ENCODE measurements at regions not wholly inside any gene's neighbourhood (a gene's known extent, or its start where the extent isn't known, plus 50 kb on each side); places are given as distances from the start of the nearest gene placed in this dataset.

DNA sequence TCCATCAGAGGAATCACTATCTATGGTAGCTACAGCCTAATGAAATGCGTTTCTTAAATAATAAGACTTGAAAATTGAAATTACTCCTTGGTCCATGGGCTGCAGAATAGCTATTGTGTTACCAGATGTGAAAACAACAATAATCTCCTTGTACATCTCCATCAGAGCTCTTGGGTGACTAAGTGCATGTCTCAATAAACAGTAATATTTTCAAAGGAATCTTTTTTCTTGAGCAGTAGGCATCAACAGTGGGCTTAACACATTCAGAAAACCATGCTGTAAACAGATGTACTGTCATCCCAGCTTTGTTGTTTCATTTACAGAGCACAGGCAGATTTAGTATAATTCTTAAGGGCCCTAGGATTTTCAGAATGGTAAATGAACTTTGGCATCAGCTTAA lies 67.3 kb downstream of the GLUD2 start:
- no peaks in the 10 kb centered on the region for H3K36me3 ChIP-seq (ENCODE audit: control insufficient read depth, insufficient read depth, low read length)
- no peak for DNase-seq (ENCODE audit: low read depth)
- no peak for TF ChIP-seq CTCF (IDR thresholded peaks at IDR 0.05; ENCODE audit: insufficient read depth, low read depth, low read length)
- no peaks in the 10 kb centered on the region for H3K27me3 ChIP-seq (ENCODE audit: control insufficient read depth, insufficient read depth, low read length)
- no peak overlapping the region for H3K4me3 ChIP-seq (ENCODE audit: low read depth, low read length)
- CTCF ChIA-PET, result interaction anchor here (1.2 kb wide), 1 partner anchor 45 kb away, joined by 3 read pairs; no protein-coding TSS in a partner anchor
- POLR2A ChIA-PET, result no interaction called here

- no peaks in the 10 kb centered on the region for H3K27me3 ChIP-seq (ENCODE audit: control insufficient read depth, insufficient read depth, low read length)
- no peak overlapping the region for H3K4me3 ChIP-seq (ENCODE audit: low read depth, low read length)
- DNase-seq (ENCODE audit: low read depth), result no peak
- CTCF ChIA-PET, result no interaction called here
- POLR2A ChIA-PET, result interaction anchor here (0.6 kb wide), 1 partner anchor 1404 kb away, joined by 6 read pairs; no protein-coding TSS in a partner anchor
- no peak for TF ChIP-seq CTCF (IDR thresholded peaks at IDR 0.05; ENCODE audit: insufficient read depth, low read depth, low read length)
- H3K36me3 ChIP-seq (ENCODE audit: control insufficient read depth, insufficient read depth, low read length), result no peaks in the 10 kb centered on the region
These were observed 73.5 kb downstream of the GLUD2 start for GRCh38 chrX:121120690-121121605.

DNA sequence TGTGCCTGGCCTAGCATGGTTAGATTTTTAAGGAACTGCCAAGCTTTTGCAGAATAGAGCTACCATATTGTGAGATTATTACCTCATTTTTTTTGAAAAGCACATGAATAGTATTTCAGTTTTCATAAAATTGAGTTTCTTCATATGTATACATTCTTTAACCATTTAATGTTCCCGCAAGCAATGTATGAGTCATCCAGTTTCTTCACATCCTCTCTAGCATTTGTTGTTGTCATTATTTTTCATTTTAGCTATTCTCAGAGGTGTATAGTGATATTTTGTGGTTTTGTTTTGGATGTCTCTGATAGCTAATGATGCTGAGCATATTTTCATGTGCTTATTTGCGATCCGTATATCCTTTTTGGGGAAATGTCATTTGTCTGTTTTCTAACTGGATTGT lies 74.9 kb downstream of the GLUD2 start:
- CTCF ChIA-PET, result no interaction called here
- Histone ChIP-seq H3K4me3 (ENCODE audit: low read depth, low read length) (no peak overlapping the region), H3K36me3 (ENCODE audit: control insufficient read depth, insufficient read depth, low read length) (no peaks in the 10 kb centered on the region), H3K27me3 (ENCODE audit: control insufficient read depth, insufficient read depth, low read length) (no peaks in the 10 kb centered on the region)
- no peak for TF ChIP-seq CTCF (IDR thresholded peaks at IDR 0.05; ENCODE audit: insufficient read depth, low read depth, low read length)
- POLR2A ChIA-PET, result no interaction called here
- no peak for DNase-seq (ENCODE audit: low read depth)

DNA sequence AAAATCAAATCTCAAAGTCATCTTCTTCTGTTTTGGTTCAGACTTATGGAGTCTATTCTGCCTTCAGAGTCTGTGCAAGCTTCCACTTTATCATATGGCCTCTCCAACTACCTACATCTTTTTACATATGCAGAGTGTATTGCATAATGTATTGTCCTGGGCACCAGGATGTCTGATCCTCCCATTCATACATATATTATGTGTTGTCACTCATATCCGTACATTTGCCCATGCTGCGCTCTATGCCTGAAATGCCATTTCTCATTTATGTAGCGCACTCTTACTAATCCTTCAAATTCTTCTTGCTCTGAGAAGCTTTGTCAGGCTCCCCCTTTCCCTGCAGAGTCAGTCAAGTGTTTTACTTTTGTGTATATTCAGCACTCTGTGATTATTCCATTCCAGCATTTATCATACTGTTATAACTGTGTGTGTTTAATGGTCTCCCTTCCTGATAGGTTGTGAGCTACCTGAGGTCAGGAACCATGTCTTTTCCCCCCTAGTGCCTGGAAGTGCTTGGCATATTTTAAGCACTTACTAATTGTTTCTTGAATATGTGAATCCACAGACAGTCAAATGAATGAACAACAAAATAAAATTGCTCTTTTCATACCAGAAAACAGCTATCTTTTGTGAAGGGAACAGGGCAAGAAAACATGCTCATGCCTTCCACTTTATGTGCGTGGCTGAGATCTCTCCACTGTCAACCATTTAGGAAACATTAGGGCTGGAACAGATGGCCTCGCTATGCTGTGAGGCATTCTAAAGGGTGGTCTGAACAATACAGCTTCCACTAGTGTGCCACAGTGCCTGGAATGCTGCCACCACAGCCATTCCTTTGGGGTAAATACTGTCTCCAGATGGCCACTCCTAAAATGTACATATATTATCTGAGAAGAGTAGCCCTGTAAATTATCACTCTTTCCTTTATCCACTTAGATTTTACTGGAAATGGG lies 81.8 kb downstream of the GLUD2 start:
- Histone ChIP-seq H3K36me3 (ENCODE audit: control insufficient read depth, insufficient read depth, low read length) (no peaks in the 10 kb centered on the region), H3K4me3 (ENCODE audit: low read depth, low read length) (no peak overlapping the region), H3K27me3 (ENCODE audit: control insufficient read depth, insufficient read depth, low read length) (no peaks in the 10 kb centered on the region)
- no peak for TF ChIP-seq CTCF (IDR thresholded peaks at IDR 0.05; ENCODE audit: insufficient read depth, low read depth, low read length)
- ChIA-PET POLR2A (no interaction called here), CTCF (no interaction called here)
- no peak for DNase-seq (ENCODE audit: low read depth)

GRCh38 chrX:121132675-121133074 lies 85.3 kb downstream of the GLUD2 start:
- no peak overlapping the region for H3K4me3 ChIP-seq (ENCODE audit: low read depth, low read length)
- ChIA-PET POLR2A (no interaction called here), CTCF (no interaction called here)
- no peaks in the 10 kb centered on the region for H3K27me3 ChIP-seq (ENCODE audit: control insufficient read depth, insufficient read depth, low read length)
- no peak for DNase-seq (ENCODE audit: low read depth)
- no peaks in the 10 kb centered on the region for H3K36me3 ChIP-seq (ENCODE audit: control insufficient read depth, insufficient read depth, low read length)
- TF ChIP-seq CTCF (IDR thresholded peaks at IDR 0.05; ENCODE audit: insufficient read depth, low read depth, low read length), result no peak
